HG03520 (cell line): ENCODE measurements at regions not wholly inside any gene's neighbourhood (a gene's known extent, or its start where the extent isn't known, plus 50 kb on each side); places are given as distances from the start of the nearest gene placed in this dataset.
A peak's percentile ranks its signal among the peaks of the same experiment; 100 is the strongest.

Source experiments
- ATAC-seq: cut with Tn5 transposase; IDR thresholded peaks from one replicate; pipeline ENCODE4 v1.9.1; 2021; ENCODE audit warnings: mild to moderate bottlenecking, moderate library complexity; ENCODE audit not compliant: unreplicated experiment

DNA sequence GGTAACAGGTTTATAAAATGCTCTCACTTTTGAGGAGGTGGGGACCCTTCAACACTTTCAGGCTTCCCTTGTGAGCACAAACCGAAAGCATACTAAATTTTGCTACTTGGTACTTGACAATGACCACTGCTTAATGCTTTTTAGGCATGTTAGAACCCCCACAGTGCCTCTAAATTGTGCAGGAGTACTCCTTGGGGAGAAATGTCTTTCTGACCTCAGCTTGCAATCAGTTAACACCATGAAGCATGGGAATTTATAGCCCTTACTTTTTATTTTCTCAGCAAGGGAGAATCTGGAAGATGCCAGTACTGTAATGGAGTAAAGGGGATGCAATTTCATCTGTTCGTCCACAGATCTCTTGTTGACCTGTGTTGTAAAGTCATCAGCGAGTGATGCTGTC lies 308.9 kb upstream of the TBC1D5 start:
- ATAC-seq, result no peak

- no peak for ATAC-seq
These were observed 306.7 kb upstream of the TBC1D5 start for GRCh38 chr3:18049096-18049495.

- no peak for ATAC-seq
These were observed 304.6 kb upstream of the TBC1D5 start for GRCh38 chr3:18047052-18047451.

- no peak for ATAC-seq
These were observed 303.9 kb upstream of the TBC1D5 start for GRCh38 chr3:18046131-18046915.

DNA sequence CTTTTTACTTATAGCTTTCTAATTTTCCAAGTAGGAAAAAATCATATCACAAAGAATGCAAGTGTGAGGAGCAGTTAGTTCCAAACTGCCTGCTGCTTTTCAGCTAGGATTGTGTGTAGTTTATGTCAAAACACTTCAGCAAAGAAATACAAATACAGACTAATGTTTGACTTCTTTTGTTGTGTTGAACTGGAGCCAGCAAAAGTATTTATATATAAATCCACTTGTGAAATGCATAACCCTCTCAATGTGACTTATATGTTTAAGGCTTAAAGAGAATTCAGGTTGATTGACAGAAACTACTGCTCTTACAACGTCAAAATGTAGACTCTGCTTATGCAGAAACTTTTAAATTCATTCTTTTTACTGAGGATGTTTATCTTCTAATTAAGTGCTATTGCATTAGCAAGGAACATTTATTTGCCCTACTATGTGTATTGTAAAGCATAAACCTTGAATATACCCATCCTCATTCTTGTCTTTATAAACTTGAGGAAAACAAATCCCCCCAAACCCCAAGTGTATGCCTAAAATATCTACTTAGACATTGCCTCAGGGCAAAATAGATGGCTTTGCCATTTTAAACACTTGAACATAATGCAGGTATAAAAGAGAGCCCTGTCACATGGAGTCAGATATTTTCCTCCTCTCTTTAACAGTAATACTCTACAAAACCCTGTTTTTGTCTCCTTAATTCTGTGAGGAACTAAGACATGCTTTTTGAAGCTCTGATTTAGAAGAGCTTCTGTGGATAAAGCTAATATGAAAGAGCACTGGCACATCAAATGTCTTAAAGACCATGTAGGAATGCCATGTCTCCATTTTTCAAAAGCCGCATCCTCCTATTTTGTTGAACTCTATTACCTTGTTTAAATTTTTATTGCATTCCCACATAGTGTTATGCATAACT lies 302.8 kb upstream of the TBC1D5 start:
- no peak for ATAC-seq

DNA sequence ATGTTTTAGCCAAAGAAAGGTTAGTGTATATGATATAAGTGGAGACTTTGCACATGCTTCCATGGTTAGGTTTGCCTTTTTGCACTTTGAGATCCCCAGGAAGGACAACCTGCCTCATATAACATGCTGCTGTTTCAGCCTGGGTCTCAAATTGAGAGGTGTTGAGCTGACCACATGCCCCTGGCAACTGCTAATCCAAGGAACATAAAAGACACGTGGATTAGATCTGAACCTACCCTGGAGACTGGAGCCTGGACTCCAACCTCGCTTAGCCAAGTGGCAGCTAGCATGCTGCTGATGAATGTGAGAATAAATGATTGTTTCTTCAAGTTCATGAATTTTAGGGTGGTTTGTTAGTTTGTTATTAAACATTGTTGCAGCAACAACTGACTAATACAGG lies 301.8 kb upstream of the TBC1D5 start:
- ATAC-seq, result no peak

GRCh38 chr3:18036450-18036815 lies 294.0 kb upstream of the TBC1D5 start:
- ATAC-seq, result no peak

DNA sequence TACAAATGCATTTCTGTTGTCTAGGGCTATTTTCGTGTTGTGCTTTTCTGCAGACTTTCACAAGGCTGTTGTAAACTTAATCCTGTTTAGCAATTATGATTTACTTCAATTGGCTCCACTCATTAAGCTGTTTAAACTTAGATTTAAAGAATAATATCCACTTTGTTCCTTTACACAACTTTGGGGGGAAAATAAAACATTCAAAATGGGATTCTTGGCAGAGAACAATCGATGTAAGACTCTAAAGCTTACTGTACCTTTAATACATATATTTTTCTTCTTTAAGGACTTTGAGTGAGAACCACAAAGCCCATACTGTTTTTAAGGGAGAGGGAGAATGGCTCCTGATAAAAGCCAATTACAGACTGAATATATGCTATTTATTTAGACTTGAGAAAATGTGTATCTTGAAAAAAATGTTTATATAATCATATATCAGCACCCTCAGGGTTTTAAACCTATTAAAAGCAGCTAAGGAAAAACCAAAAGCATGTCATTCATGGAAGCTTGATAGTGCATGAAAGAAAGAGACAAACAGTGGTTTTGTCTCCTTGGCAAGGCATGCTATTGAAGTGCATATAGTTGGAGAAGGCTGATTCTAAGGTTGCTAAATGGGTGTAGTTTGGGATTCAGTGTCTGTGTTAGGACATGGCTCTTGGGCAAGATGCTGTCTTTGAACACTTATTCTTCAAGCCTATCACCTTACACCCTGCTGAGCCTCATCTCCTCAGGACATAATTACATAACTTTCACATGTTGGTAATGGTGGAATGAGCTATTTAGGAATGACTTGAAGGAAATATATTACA lies 293.4 kb upstream of the TBC1D5 start:
- no peak for ATAC-seq

- ATAC-seq, result no peak
These were observed 291.2 kb upstream of the TBC1D5 start for GRCh38 chr3:18033581-18034108.

- no peak for ATAC-seq
These were observed 288.0 kb upstream of the TBC1D5 start for GRCh38 chr3:18030371-18030870.

DNA sequence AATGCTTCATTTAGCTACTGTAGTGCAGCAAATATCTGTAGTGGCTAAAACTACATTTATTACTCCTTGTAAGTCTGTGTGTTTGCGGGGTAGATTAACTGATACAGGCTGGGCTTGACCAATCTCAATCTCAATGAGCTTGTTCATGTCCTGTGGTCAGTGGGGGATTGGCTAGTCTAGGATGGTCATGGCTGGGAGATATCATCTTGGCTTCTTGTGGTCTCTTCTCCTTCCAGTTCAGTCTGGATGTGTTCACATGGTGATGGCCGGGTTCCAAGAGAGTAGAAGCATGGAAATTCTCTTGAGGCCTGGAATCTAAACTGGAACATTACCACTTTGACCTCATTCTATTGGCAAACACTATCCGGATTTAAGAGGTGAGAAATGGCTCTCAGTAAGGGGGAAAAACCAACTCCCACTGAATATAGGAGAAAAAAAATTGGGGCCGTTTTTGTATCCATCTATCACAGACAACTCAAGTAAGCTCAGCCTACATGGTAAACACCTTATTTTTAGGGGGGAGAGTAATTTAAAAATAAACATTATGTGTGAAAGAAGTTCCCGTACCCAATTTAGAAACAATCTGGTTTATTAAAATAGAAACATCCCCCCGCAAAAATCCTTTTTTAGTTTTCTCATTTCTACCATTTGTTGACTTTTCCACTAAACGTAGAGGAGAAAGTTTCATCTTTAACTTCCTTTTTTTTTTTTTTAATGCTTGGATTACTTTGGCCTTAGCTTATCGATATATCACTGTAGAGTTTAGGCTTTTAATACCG lies 284.9 kb upstream of the TBC1D5 start:
- no peak for ATAC-seq

- peak; percentile 65 for ATAC-seq
These were observed 282.3 kb upstream of the TBC1D5 start for GRCh38 chr3:18024715-18025114.

GRCh38 chr3:18019161-18019495 lies 276.7 kb upstream of the TBC1D5 start:
- no peak for ATAC-seq

GRCh38 chr3:18018491-18019160 lies 276.2 kb upstream of the TBC1D5 start:
- ATAC-seq, result no peak

GRCh38 chr3:18016366-18016765 lies 273.9 kb upstream of the TBC1D5 start:
- ATAC-seq, result no peak

DNA sequence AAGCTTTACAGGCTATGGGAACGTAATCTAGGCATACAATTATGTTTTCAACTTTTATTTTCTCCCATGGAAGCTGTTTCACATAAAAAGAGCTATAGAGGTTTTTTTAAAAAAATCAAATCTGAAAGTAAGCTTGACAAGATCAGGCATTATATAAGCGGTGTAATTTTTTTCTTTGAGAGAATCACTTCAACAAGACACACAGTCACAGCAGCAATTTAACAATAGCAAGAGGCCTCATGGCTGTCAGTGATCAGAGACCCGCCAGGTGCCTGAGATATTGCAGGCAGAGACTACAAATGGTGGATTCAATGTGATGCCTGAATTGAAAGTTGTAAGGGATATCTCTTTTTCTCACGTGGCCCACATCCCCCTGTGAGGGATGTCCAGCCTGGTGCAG lies 270.5 kb upstream of the TBC1D5 start:
- ATAC-seq, result no peak

GRCh38 chr3:18012436-18012835 lies 270.0 kb upstream of the TBC1D5 start:
- no peak for ATAC-seq

- ATAC-seq, result no peak
These were observed 269.0 kb upstream of the TBC1D5 start for GRCh38 chr3:18011387-18011786.

GRCh38 chr3:18010001-18010400 lies 267.6 kb upstream of the TBC1D5 start:
- no peak for ATAC-seq
